ENCODE measurements at regions not wholly inside any gene's neighbourhood (a gene's known extent, or its start where the extent isn't known, plus 50 kb on each side); places are given as distances from the start of the nearest gene placed in this dataset.

- Histone ChIP-seq H3K27me3 (ENCODE audit: insufficient read depth, poor library complexity, severe bottlenecking) (no peaks in the 10 kb centered on the region), H3K27ac (replicated peaks) (no peak overlapping the region), H3K4me3 (replicated peaks; ENCODE audit: insufficient read depth, low read length) (no peak overlapping the region)
- TF ChIP-seq CTCF (IDR thresholded peaks at IDR 0.05; ENCODE audit: insufficient read depth, low read length) (no peak), SPI1 (IDR thresholded peaks at IDR 0.05; ENCODE audit: borderline replicate concordance, low read depth) (no peak), GABPA (IDR thresholded peaks at IDR 0.05; ENCODE audit: low read depth) (no peak)
- DNase-seq (ENCODE audit: low read depth in 1 of 2, low spot score in 1 of 2), result no peak
Observed at GRCh38 chr2:107202962-107203591, 317.1 kb upstream of the ST6GAL2 start.

GRCh38 chr2:107215401-107216350 is 329.7 kb upstream of the ST6GAL2 start:
- no peak overlapping the region for H3K27ac ChIP-seq (replicated peaks)
- no peak for DNase-seq (ENCODE audit: low read depth in 1 of 2, low spot score in 1 of 2)
- TF ChIP-seq REST (IDR thresholded peaks at IDR 0.05; ENCODE audit: insufficient replicate concordance, low read depth) (no peak), CTCF (IDR thresholded peaks at IDR 0.05; ENCODE audit: insufficient read depth, low read length) (no peak), SPI1 (IDR thresholded peaks at IDR 0.05; ENCODE audit: borderline replicate concordance, low read depth) (no peak), POLR2AphosphoS5 (IDR thresholded peaks at IDR 0.05; ENCODE audit: low read depth) (no peak), GABPA (IDR thresholded peaks at IDR 0.05; ENCODE audit: low read depth) (no peak)
- no peaks in the 10 kb centered on the region for H3K27me3 ChIP-seq (ENCODE audit: insufficient read depth, poor library complexity, severe bottlenecking)
- no peak overlapping the region for H3K4me3 ChIP-seq (replicated peaks; ENCODE audit: insufficient read depth, low read length)

- H3K27me3 ChIP-seq (ENCODE audit: insufficient read depth, poor library complexity, severe bottlenecking), result no peaks in the 10 kb centered on the region
- TF ChIP-seq REST (IDR thresholded peaks at IDR 0.05; ENCODE audit: insufficient replicate concordance, low read depth) (no peak), POLR2AphosphoS5 (IDR thresholded peaks at IDR 0.05; ENCODE audit: low read depth) (no peak), GABPA (IDR thresholded peaks at IDR 0.05; ENCODE audit: low read depth) (no peak), SPI1 (IDR thresholded peaks at IDR 0.05; ENCODE audit: borderline replicate concordance, low read depth) (no peak), CTCF (IDR thresholded peaks at IDR 0.05; ENCODE audit: insufficient read depth, low read length) (no peak)
- no peak overlapping the region for H3K27ac ChIP-seq (replicated peaks)
- H3K4me3 ChIP-seq (replicated peaks; ENCODE audit: insufficient read depth, low read length), result no peak overlapping the region
- DNase-seq (ENCODE audit: low read depth in 1 of 2, low spot score in 1 of 2), result no peak
Observed at GRCh38 chr2:107218208-107218607, 332.2 kb upstream of the ST6GAL2 start.

All from HL-60 (cell line).